Activated B cell treated with CpG ODN at 0.5 μM for 24 hours (primary cell): ENCODE measurements at regions not wholly inside any gene's neighbourhood (a gene's known extent, or its start where the extent isn't known, plus 50 kb on each side); places are given as distances from the start of the nearest gene placed in this dataset.

Experiments used
- ATAC-seq: fragments of 200-7000 bp; cut with Tn5 transposase; one replicate; pipeline ENCODE4 v1.10.0; 2021; ENCODE audit warnings: low read depth, mild to moderate bottlenecking, moderate library complexity
- CTCF ChIA-PET: fragments of 350-600 bp; sonication (Branson Sonifier 250); formaldehyde crosslinking; loops from one replicate; lab custom pipeline; 2021; ENCODE audit warnings: antibody characterized with exemption; lab: Charles Lee
- POLR2A ChIA-PET: fragments of 350-600 bp; sonication (Branson Sonifier 250); formaldehyde crosslinking; loops from one replicate; lab custom pipeline; 2021; ENCODE audit warnings: antibody characterized with exemption; lab: Charles Lee
- DNase-seq: peaks from one replicate; pipeline ENCODE4 v3.0.0; 2022
- H3K27ac Mint-ChIP-seq: one replicate; pipeline ENCODE4 v1.8.0; 2020; ENCODE audit warnings: mixed read lengths
- H3K27me3 Mint-ChIP-seq: one replicate; pipeline ENCODE4 v1.8.0; 2021; ENCODE audit warnings: mixed read lengths
- H3K36me3 Mint-ChIP-seq: one replicate; pipeline ENCODE4 v1.8.0; 2021; ENCODE audit warnings: low read depth, mixed read lengths
- H3K4me1 Mint-ChIP-seq: one replicate; pipeline ENCODE4 v1.8.0; 2021; ENCODE audit warnings: mixed read lengths
- H3K4me3 Mint-ChIP-seq: one replicate; pipeline ENCODE4 v1.8.0; 2020; ENCODE audit warnings: mild to moderate bottlenecking, mixed read lengths
- H3K9me3 Mint-ChIP-seq: one replicate; pipeline ENCODE4 v1.8.0; 2020; ENCODE audit warnings: mixed read lengths
- CTCF ChIP-seq: fragments of 200-600 bp; IDR thresholded peaks from one replicate; pipeline ENCODE4 v1.8.0; 2022; ENCODE audit warnings: antibody characterized with exemption, mild to moderate bottlenecking
- intact Hi-C: fragments of 100-400 bp; cut with micrococcal nuclease; formaldehyde crosslinking; loops from one replicate; pipeline ENCODE4 v1.15.1; 2024

- POLR2A ChIA-PET = no interaction called here
- H3K27ac Mint-ChIP-seq = no peak overlapping the region
- intact Hi-C loops = no loop called here
Measured at GRCh38 chrX:85499400-85499799, 119.9 kb upstream of the POF1B start.

GRCh38 chrX:85493821-85494220 lies 114.4 kb upstream of the POF1B start:
- ChIA-PET CTCF (no interaction called here), POLR2A (no interaction called here)
- no peak overlapping the region for H3K27ac Mint-ChIP-seq
- H3K36me3 Mint-ChIP-seq = no peaks in the 10 kb centered on the region
- no peaks in the 10 kb centered on the region for H3K27me3 Mint-ChIP-seq
- ATAC-seq (no peak), DNase-seq (no peak)
- no peak for TF ChIP-seq CTCF
- intact Hi-C loops = no loop called here
- no peak overlapping the region for H3K4me3 Mint-ChIP-seq
- peaks cover 4% of the 10 kb centered on the region for H3K4me1 Mint-ChIP-seq
- no peaks in the 10 kb centered on the region for H3K9me3 Mint-ChIP-seq

More at GRCh38 chrX:85499400-85499799, 119.9 kb upstream of the POF1B start:
- CTCF ChIA-PET = no interaction called here
- Mint-ChIP-seq H3K27me3 (no peaks in the 10 kb centered on the region), H3K4me3 (no peak overlapping the region), H3K4me1 (no peaks in the 10 kb centered on the region), H3K9me3 (no peaks in the 10 kb centered on the region), H3K36me3 (no peaks in the 10 kb centered on the region)
- no peak for TF ChIP-seq CTCF
- ATAC-seq = no peak
- no peak for DNase-seq

GRCh38 chrX:85454295-85454694 lies 74.8 kb upstream of the POF1B start:
- no peaks in the 10 kb centered on the region for H3K36me3 Mint-ChIP-seq
- H3K27ac Mint-ChIP-seq = no peak overlapping the region
- no peak for DNase-seq
- no peak for TF ChIP-seq CTCF
- intact Hi-C loops = no loop called here
- CTCF ChIA-PET = no interaction called here
- POLR2A ChIA-PET = no interaction called here
- no peak for ATAC-seq
- H3K4me3 Mint-ChIP-seq = no peak overlapping the region
- no peaks in the 10 kb centered on the region for H3K9me3 Mint-ChIP-seq
- H3K4me1 Mint-ChIP-seq = no peaks in the 10 kb centered on the region
- no peaks in the 10 kb centered on the region for H3K27me3 Mint-ChIP-seq

- ChIA-PET POLR2A (no interaction called here), CTCF (no interaction called here)
- Mint-ChIP-seq H3K4me3 (no peak overlapping the region), H3K27ac (no peak overlapping the region), H3K27me3 (no peaks in the 10 kb centered on the region), H3K9me3 (peaks cover 2% of the 10 kb centered on the region), H3K36me3 (no peaks in the 10 kb centered on the region), H3K4me1 (no peaks in the 10 kb centered on the region)
- no peak for TF ChIP-seq CTCF
- intact Hi-C loops = no loop called here
- no peak for ATAC-seq
- DNase-seq = no peak
Measured at GRCh38 chrX:85444613-85445012, 65.1 kb upstream of the POF1B start.
